ENCODE measurements at regions not wholly inside any gene's neighbourhood (a gene's known extent, or its start where the extent isn't known, plus 50 kb on each side); places are given as distances from the start of the nearest gene placed in this dataset.

- TF ChIP-seq YY1 (IDR thresholded peaks at IDR 0.05; ENCODE audit: insufficient read depth, insufficient read length), result no peak
- TF ChIP-seq ZNF274 (IDR thresholded peaks at IDR 0.05; ENCODE audit: low read depth, low read length), result no peak
Measured at GRCh38 chr11:19539861-19540260, 172.8 kb upstream of the NAV2 start.
